GM21367 (cell line): ENCODE measurements at regions not wholly inside any gene's neighbourhood (a gene's known extent, or its start where the extent isn't known, plus 50 kb on each side); places are given as distances from the start of the nearest gene placed in this dataset.

ENCODE experiments used
- ATAC-seq: cut with Tn5 transposase; IDR thresholded peaks from one replicate; pipeline ENCODE4 v1.9.1; 2021; ENCODE audit not compliant: unreplicated experiment

DNA sequence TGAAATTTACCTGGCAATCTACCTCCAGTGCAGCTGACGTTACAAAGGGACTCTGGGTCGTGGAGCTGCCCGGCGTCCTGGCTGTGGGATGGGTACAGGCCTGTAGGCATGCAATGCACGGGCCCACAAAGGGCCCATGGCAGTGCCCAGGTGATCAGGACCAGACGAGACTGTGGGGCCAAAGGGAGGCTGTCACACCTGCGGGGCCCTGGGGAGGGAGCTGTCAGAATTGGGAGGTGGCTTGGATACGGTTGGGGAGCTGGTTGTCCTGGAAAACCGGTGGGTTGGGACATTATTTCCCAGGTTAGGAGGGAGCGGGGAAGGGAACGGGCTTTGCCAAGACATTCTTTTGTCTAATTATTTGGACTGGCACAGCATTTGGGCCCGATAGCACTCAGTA, 958.5 kb downstream of the BRD1 start:
- ATAC-seq, result no peak

GRCh38 chr22:48868554-48868953, 959.1 kb downstream of the BRD1 start:
- no peak for ATAC-seq

DNA sequence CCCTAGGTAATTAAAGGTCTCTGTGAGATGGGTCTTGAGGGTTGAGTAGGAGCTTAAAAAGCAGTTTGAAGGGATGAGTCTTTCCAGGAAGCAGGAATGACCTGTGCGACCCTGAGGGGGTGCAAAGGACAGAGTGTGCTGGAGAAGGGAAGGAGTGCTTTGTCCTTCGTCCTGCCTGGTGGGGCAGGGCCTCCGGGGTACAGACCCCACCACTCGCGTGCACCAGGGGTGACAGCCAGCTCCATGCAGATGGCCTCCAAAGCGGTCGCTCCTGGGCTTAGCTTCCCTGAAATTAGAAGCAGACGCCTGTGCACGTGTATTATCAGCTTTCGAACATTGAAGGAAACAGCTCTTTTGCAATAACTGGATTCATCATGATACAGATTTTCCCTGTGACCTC, 959.8 kb downstream of the BRD1 start:
- no peak for ATAC-seq

DNA sequence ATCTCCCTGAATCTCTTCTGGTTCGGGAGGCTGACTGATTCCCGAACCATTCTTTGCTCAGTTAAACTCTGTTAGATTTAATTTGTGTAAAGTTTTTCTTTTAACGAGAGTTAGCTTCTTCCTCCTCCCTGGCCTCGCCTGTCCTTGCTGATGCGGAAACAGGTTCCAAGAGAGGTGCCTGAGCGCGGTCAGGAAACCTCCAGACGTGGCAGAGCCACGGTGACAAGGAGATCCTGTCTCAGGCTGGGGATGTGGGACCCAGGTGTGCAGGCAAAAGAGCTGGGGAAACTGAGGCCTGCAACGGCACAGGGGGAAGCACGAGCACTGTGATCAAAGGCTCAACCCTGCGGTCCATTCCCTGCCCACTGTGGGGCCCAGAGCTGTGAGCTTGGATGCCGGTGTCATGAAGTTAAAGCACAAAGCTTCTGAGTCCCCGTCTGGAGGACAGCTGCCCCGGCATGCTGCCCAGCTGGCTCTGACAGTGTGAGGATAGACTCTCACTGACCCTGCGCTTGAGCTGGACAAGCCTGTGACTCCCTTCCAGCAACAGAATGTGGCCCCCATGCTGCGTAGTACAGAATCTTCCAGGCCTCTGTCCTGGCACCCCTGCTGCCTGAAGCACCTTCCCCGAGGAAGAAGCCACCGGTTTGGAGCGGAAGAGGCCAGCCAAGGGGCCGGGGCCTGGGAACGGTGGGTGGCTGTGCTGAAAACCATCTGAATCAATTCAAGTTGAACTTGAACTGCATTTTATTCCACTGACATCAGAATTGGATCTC, 960.6 kb downstream of the BRD1 start:
- no peak for ATAC-seq

DNA sequence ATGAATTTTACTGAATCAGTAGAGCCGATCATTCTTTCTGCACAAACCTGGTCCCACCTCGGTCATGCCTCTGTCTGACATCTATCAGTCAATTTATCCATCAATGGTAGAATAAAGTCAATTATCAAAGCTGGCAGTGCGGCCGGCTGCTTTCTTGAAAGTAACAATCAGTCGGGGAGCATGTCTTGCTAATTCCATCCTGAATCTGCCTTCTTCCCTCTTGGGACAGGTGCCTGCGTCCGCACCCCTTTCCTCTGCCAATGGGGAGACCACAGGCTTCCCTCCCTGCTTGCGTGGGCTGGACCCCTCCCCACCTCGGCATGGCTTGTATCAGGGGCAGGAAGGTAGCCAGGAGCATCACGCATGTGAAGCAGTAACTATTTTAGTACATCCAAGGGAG, 962.9 kb downstream of the BRD1 start:
- no peak for ATAC-seq

DNA sequence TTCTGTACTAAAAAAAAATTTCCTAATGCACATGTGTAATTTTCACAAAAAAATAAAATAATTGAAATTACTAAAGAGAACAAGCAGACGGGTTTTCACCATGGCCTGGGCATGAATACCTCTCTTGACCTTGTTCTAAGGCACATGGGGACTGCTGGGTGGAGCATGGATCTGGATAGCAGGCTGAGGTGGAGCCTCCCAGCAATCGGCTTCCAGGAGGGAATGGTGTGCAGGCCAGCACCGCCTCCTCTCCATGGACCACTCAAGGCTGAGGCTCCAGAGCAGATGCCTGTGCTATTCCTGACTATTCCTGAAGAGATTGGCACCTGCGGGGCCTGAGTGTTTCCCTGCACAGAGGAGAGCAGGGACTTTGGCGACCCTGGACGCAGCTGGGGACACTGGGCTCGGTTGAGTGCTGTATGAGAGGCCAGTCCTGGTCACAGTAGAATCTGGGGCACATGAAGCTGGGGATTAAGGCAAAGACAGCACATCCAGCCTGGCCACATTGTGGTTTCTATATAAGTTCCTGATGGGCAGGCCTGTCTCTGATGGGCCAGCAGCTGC, 963.6 kb downstream of the BRD1 start:
- ATAC-seq, result no peak

DNA sequence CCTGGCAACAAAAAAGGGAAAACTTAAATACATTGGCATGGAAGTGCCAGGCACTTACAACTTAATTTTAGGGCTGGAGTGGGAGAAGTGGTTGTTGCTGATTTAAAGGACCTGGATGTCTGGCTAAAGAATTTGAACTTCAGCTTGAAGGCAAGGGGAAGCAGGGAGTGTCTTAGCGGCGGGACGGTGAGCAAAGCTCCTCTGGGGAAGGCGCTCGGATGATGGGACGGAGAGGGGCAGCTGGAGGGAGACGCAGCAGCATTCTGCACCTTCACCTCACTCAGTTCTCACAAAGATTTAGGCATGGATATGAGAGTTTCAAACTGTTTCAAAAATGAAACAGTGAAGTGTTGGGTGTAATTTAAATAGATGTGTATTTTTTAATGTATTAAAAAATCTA, 967.1 kb downstream of the BRD1 start:
- ATAC-seq, result no peak

GRCh38 chr22:48858856-48859255, 968.8 kb downstream of the BRD1 start:
- no peak for ATAC-seq

GRCh38 chr22:48858121-48858520, 969.6 kb downstream of the BRD1 start:
- no peak for ATAC-seq

DNA sequence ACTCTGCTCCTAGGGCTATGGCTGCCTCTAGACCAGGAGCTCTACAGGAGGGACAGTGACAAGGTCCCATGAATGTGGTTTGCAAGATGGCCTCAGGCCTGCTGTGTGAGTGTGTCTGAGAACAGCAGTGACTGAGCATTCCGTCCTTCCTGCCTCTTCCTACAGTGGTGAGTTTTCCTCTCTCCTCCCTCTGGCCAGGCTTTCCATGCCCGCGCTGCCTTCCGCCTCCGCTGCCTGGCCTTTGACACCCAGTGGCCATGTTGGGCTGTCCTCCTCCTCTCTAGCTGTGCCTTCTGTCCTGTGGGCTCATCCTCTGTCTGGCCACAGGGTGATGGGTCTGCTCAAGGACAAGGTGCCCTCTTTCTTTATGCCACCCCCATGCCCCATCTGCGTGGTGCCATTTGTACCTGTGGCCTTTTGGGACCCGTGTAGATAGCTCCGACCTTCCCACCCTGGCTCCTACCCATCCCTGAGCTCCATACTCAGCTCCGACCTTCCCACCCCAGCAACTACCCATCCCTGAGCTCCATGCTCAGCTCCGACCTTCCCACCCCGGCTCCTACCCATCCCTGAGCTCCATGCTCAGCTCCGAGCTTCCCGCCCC, 970.4 kb downstream of the BRD1 start:
- ATAC-seq, result no peak

- no peak for ATAC-seq
Observed at GRCh38 chr22:48856308-48856615, 971.4 kb downstream of the BRD1 start.

DNA sequence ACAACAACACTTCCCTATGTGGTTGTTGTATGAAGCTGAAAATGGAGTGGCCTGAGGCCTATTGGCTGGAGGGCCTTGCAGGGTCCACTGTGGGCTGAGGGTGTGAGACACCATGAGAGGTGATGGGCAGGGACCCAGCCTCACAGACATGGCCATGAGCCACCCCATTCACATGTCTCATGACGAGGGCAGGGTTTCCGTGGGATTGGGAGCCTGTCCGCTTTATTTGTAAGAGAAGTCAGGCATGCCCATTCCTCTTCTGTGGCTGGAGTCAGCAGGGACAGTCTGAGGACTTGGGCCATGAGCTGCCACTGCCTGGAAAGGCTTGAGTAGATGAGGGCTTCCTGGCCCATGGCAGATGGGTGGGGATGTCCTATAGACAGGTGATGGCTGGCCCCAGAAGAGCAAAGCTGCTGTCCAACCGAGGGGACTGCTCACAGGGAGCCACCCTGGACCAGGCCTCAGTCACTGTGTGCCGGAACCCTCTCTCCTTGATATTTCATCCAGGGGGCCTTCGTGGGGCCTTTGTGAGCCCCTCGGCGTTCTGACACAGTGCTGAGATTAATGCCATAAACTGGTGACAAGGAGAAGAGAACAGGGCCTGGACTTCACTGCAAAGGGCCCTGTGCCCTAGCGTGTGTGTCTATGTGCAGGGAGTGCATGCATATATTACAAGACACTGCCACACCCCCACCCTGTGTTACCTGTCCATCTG, 971.9 kb downstream of the BRD1 start:
- ATAC-seq, result no peak

- no peak for ATAC-seq
Observed at GRCh38 chr22:48855013-48855412, 972.7 kb downstream of the BRD1 start.

DNA sequence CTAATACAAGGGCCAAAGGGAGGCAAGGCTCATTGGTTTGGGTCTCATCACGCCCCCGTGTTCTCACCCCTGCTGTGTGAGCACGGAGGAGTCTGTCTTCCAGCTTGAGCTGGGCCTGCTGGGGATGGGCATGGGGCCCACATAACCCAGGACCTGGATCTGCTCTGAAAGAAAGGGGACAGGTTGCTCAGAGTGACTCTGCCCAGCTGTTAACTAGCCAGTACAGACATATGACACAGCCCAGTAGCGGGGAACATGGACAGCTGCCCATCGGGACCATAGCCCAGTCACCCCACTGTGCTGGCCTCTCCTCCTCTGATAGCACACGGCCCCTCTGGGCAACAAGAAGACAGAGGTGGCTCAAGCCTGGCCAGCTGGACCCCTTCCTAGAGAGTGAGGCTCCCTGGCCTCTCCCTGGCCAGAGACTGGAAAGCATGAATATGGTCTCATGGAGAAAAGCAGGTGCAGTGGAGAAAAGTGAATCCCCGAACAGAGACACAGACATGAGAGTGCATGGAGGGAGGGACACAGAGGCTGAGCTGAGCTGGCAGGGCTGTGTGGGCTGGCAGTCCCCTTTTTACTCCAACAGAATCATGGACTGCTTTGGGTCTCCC, 973.9 kb downstream of the BRD1 start:
- no peak for ATAC-seq

GRCh38 chr22:48851933-48852549, 975.6 kb downstream of the BRD1 start:
- ATAC-seq, result no peak

DNA sequence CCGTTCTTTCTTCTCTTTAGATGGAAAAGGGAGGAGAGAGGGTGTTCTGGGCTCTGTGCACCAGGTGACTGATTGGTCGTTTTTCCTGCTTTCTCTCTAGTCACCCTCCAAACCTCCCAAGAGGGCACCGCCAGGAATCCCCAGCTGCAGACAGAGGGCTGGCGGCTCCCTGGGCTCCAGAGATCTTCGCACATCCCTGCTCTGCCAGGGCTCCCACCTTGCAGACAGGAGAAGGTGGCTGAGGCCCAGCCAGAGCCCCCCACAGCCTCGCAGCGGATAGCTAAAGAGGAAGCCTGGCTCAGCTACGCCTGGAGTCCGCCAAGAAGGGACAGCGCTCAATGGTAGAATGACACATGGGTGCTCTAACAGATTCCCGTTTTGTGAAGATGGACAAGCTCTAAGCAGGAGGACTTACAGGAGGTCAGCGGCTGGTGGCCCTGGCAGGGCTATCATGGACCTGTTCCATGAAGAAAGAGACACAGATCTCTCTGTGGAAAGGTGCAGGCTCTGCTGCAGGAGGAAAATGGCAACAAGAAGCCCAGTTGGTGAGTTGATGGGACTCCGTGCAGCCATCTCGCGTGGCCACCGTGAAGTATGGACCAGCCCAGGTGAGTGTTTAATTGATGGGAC, 976.9 kb downstream of the BRD1 start:
- ATAC-seq, result no peak

- ATAC-seq, result no peak
Observed at GRCh38 chr22:48849963-48850657, 977.6 kb downstream of the BRD1 start.

DNA sequence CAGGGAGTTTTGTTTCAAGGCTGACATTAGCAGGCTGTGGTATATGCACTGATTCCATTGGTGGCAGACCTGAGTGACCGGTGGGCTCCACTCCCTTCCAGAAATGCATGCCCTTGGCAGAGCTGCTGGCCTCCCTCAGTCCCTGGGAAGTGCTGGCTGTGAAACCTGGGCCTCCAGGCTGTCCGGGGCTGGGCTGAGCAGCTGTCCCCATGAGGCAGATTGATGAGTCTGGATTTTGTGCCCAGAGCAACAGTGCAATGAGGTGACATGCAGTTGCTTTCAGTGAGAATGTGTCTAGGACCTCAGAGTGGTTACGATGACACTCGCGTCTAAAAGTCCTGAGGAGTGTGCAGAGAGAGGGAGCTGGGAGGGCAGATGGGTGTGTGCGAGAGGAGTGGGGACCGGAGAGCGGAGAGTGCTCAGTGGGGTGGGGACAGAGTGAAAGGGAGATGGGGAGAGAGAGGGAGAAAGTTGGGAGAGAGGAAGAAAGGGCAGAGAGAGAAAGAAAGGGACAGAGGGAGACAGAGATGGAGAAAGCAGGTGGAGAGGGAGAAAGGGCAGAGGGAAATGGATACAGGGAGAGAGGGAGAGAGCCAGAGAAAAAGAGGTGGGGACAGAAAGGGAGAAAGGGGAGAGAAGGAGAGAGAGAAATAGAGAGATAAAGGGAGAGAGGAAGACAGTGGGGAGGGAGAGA, 978.3 kb downstream of the BRD1 start:
- no peak for ATAC-seq

- ATAC-seq, result no peak
Observed at GRCh38 chr22:48846200-48846599, 981.5 kb downstream of the BRD1 start.
